Spinal cord (tissue), 9 donors: ENCODE measurements at regions not wholly inside any gene's neighbourhood (a gene's known extent, or its start where the extent isn't known, plus 50 kb on each side); places are given as distances from the start of the nearest gene placed in this dataset.
A peak's percentile ranks its signal among the peaks of the same experiment; 100 is the strongest.

Experiments used
- DNase-seq, 6 donors: peaks; one replicate each; pipeline versions ENCODE4 v3.0.0 to v3.0.0-alpha.2; 2013 to 2015; ENCODE audit warnings: low spot score in 6 of 6, low read depth in 4 of 6
- H3K27ac ChIP-seq: one replicate; pipeline ENCODE4 v1.5.1; 2013; ENCODE audit warnings: low read depth, low read length, control low read depth
- H3K27me3 ChIP-seq: one replicate; pipeline ENCODE4 v1.6.1; 2013; ENCODE audit warnings: low read length; ENCODE audit not compliant: control insufficient read depth, insufficient read depth
- H3K36me3 ChIP-seq: one replicate; pipeline ENCODE4 v1.6.1; 2013; ENCODE audit warnings: low read length; ENCODE audit not compliant: control insufficient read depth, insufficient read depth
- H3K4me1 ChIP-seq: one replicate; pipeline ENCODE4 v1.6.1; 2013; ENCODE audit warnings: low read length; ENCODE audit not compliant: control insufficient read depth, insufficient read depth
- H3K4me3 ChIP-seq: one replicate; pipeline ENCODE4 v1.5.1; 2013; ENCODE audit warnings: low read depth, low read length, control low read depth
- H3K9me3 ChIP-seq: one replicate; pipeline ENCODE4 v1.6.1; 2013; ENCODE audit warnings: low read length; ENCODE audit not compliant: control insufficient read depth, insufficient read depth
- WGBS: methylation state at CpG from one replicate; pipeline ENCODE4 v1.1.5; 2013; ENCODE audit warnings: missing lambda C conversion rate; ENCODE audit not compliant: insufficient coverage; 5-methylcytosine and 5-hydroxymethylcytosine counted together
- donor health status: healthy.

GRCh38 chr11:30717641-30718040, 131.5 kb upstream of the MPPED2 start:
- DNase-seq = no peak
- Histone ChIP-seq H3K4me1 (no peaks in the 10 kb centered on the region), H3K36me3 (no peaks in the 10 kb centered on the region), H3K4me3 (no peak overlapping the region), H3K9me3 (no peaks in the 10 kb centered on the region), H3K27me3 (no peaks in the 10 kb centered on the region), H3K27ac (no peak overlapping the region)
- WGBS = 96% methylated on average over 2 of the region's 7 CpGs

GRCh38 chr11:30717009-30717408, 130.9 kb upstream of the MPPED2 start:
- Histone ChIP-seq H3K4me1 (no peaks in the 10 kb centered on the region), H3K27ac (no peak overlapping the region), H3K27me3 (no peaks in the 10 kb centered on the region), H3K4me3 (no peak overlapping the region), H3K9me3 (no peaks in the 10 kb centered on the region), H3K36me3 (no peaks in the 10 kb centered on the region)
- no CpG with 5 or more reads among the region's 3 CpGs for WGBS
- no peak for DNase-seq

- DNase-seq = no peak
- 49% methylated on average over 2 of the region's 2 CpGs for WGBS
- Histone ChIP-seq H3K4me1 (no peaks in the 10 kb centered on the region), H3K4me3 (no peak overlapping the region), H3K27me3 (no peaks in the 10 kb centered on the region), H3K36me3 (no peaks in the 10 kb centered on the region), H3K27ac (no peak overlapping the region), H3K9me3 (no peaks in the 10 kb centered on the region)
Observed at GRCh38 chr11:30712749-30713148, 126.6 kb upstream of the MPPED2 start.

- no peak overlapping the region for H3K27ac ChIP-seq
- H3K27me3 ChIP-seq = no peaks in the 10 kb centered on the region
- DNase-seq = peak in 5 of 6 donors; percentile 29 to 86 (median 41)
- 20% methylated on average over 1 of the region's 4 CpGs for WGBS
- no peaks in the 10 kb centered on the region for H3K4me1 ChIP-seq
- no peak overlapping the region for H3K4me3 ChIP-seq
- H3K9me3 ChIP-seq = no peaks in the 10 kb centered on the region
- no peaks in the 10 kb centered on the region for H3K36me3 ChIP-seq
Observed at GRCh38 chr11:30710221-30710620, 124.1 kb upstream of the MPPED2 start.

- DNase-seq = no peak
- Histone ChIP-seq H3K27ac (no peak overlapping the region), H3K36me3 (no peaks in the 10 kb centered on the region), H3K4me1 (no peaks in the 10 kb centered on the region), H3K9me3 (no peaks in the 10 kb centered on the region), H3K27me3 (no peaks in the 10 kb centered on the region), H3K4me3 (no peak overlapping the region)
Observed at GRCh38 chr11:30707110-30707509, 121.0 kb upstream of the MPPED2 start.

DNA sequence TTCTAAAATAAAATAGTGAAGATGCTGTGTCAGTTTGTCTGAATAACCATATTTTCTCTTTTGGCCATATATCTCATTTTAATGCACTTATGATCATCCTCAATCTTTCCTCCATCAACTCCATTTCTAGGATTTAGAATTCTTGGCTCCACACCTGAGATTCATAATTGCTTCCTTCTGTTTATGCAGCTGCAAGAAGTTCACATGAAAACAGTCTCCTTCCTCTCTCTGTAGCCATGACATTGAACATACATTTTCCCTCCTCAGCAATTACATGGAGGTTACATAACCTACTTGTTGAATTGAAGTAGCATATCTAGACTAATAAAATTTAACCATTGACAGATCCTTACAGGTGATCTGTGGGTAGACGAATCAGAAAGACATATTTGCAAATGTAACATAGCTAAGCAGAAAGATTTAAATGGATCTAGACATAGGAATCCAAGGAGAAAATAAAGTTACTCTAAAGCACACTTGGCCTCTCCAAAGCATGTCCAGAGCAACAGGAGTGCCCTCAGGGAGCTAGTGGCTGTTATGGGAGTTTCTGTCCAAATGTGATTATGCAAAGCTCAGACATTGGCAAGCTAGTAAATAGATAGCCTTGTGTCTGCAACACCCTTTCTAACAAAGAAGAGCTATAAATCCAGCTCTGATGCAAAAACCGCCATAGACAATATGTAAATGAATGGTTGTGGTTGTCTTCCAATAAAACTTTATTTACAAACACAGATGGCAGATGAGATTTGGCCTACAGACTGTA, 119.9 kb upstream of the MPPED2 start:
- DNase-seq = no peak
- no peaks in the 10 kb centered on the region for H3K27me3 ChIP-seq
- H3K4me3 ChIP-seq = no peak overlapping the region
- no peaks in the 10 kb centered on the region for H3K4me1 ChIP-seq
- H3K27ac ChIP-seq = no peak overlapping the region
- no CpG with 5 or more reads among the region's 2 CpGs for whole genome bisulfite sequencing
- H3K36me3 ChIP-seq = no peaks in the 10 kb centered on the region
- H3K9me3 ChIP-seq = no peaks in the 10 kb centered on the region

DNA sequence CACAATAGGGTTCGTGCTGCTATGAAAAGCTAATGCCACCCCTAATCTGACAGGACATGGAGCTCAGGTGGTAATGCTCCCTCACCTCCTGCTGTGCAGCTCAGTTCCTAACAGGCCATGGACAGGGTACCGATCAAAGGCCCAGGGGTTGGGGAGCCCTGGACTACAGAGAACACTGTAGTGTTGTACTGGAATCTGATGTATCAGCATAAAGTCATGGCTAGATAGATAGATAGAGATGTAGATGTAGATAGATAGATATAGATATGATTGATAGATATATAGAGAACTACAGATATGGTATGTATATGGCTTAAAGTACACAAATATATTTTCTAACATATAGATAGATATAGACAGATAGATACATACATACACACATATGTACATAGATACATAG, 112.3 kb upstream of the MPPED2 start:
- no peaks in the 10 kb centered on the region for H3K4me1 ChIP-seq
- H3K4me3 ChIP-seq = no peak overlapping the region
- DNase-seq = no peak
- H3K27me3 ChIP-seq = no peaks in the 10 kb centered on the region
- H3K36me3 ChIP-seq = no peaks in the 10 kb centered on the region
- H3K27ac ChIP-seq = no peak overlapping the region
- WGBS = 95% methylated on average over 2 of the region's 2 CpGs
- H3K9me3 ChIP-seq = no peaks in the 10 kb centered on the region

DNA sequence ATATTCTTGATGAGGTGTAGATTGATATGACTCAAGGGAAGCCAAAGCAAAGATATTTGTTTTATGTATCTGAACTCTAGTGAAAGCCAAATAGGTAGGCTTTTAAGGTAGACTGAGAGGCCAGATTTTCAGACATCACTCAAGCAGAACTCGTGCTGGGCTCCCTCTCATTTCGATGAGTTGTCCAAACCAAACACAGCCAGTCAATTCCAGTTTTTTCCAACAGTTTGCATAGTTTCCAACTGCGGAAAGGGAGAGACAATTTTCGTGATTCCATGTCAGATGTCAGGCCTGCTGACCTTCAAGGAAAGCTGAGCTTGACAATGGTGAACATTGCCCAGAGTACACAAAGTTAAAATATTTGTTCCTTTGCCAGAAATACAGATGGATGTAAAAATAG, 110.9 kb upstream of the MPPED2 start:
- DNase-seq = no peak
- H3K9me3 ChIP-seq = no peaks in the 10 kb centered on the region

DNA sequence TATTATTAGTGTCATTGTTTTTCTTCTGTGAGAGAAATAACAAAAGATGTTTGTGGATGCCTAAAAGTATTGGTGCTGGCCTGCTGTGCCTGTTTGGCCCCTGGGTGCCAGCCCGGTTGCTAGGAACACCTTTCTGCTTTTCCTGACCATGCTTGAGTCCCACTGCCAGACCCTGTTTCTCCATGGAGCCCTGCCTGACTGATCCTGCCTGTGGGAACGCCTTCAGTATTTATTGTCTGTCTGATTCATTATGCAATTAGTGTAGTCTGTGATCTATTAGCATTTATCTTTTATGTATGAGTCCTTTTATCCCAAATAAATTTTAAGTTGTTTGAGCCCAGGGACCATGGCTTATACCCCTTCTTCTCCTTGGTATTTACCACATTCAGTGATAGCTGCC, 98.6 kb upstream of the MPPED2 start:
- Histone ChIP-seq H3K9me3 (no peaks in the 10 kb centered on the region), H3K36me3 (no peaks in the 10 kb centered on the region), H3K4me3 (no peak overlapping the region), H3K4me1 (no peaks in the 10 kb centered on the region), H3K27me3 (no peaks in the 10 kb centered on the region), H3K27ac (no peak overlapping the region)
- WGBS = 0% methylated on average over 1 of the region's 2 CpGs
- peak in 2 of 6 donors; percentile 36 to 53 for DNase-seq

More for the DNA sequence above, 110.9 kb upstream of the MPPED2 start:
- no peaks in the 10 kb centered on the region for H3K36me3 ChIP-seq
- H3K4me3 ChIP-seq = no peak overlapping the region
- no peaks in the 10 kb centered on the region for H3K27me3 ChIP-seq
- WGBS = 64% methylated on average over 4 of the region's 4 CpGs
- H3K4me1 ChIP-seq = no peaks in the 10 kb centered on the region
- no peak overlapping the region for H3K27ac ChIP-seq

DNA sequence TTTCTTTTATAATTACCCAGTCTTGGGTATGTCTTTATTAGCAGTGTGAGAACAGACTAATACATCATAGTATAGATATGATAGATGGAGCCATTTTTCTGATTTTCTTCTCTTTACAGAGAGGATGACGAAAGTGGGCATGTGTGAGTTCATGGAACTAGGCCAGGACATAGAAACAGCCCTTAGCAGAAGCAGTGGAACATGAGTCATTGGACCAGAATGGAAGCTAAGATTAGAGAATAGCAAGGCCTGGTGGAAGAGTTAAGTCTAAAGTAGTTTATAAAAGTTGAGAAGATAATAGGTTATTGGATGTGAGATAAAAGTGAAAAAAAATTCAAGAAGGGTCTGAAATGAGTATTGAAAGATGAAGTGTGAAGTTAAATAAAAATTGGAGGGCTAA, 97.0 kb upstream of the MPPED2 start:
- no peak for DNase-seq
- WGBS = 100% methylated on average over 1 of the region's 1 CpG
- Histone ChIP-seq H3K27ac (no peak overlapping the region), H3K4me1 (no peaks in the 10 kb centered on the region), H3K36me3 (no peaks in the 10 kb centered on the region), H3K9me3 (no peaks in the 10 kb centered on the region), H3K4me3 (no peak overlapping the region), H3K27me3 (no peaks in the 10 kb centered on the region)
